Liver (tissue), 3 donors: ENCODE measurements at regions not wholly inside any gene's neighbourhood (a gene's known extent, or its start where the extent isn't known, plus 50 kb on each side); places are given as distances from the start of the nearest gene placed in this dataset.

Experiments used
- HNF4G ChIP-seq: IDR thresholded peaks from 2 replicates; pipeline ENCODE4 v1.6.1; 2016; ENCODE audit warnings: antibody characterized with exemption
- YY1 ChIP-seq: IDR thresholded peaks from 2 replicates; pipeline ENCODE4 v1.6.1; 2016; ENCODE audit warnings: antibody characterized with exemption, mild to moderate bottlenecking
- TF ChIP-seq, protein P1 (sequence below): fragments of 150-350 bp; IDR thresholded peaks from 2 replicates; pipeline ENCODE4 v1.5.1; 2017; ENCODE audit warnings: improper control_type of control experiment, low read depth, low read length; ENCODE audit not compliant: missing input control
- TF ChIP-seq, protein P2 (sequence below): IDR thresholded peaks from 2 replicates; pipeline ENCODE4 v1.6.1; 2016; ENCODE audit warnings: antibody characterized with exemption
- TF ChIP-seq, protein P3 (sequence below): IDR thresholded peaks from 2 replicates; pipeline ENCODE4 v1.6.1; 2016; ENCODE audit warnings: antibody characterized with exemption, mild to moderate bottlenecking
- donor health status: healthy.
- donor health status: healthy.

DNA sequence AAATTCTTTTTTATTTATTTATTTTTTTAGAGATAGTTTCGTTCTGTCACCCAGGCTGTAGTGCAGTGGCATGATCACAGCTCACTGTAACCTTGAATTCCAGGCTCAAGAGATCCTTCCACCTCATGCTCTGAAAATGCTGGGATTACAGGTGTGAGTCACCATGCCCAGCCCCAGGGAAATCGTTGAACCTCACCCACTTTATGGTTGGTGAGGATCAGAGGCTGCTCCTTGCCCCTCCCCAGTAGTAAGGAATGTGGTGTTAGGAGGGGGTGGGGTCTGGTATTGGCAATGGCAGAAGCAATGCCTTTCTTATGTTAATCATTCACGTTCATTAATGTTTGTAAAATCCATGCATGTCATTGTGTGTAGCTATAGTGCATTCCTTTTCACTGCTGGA lies 161.9 kb downstream of the SUCLG1 start:
- TF ChIP-seq, protein P1, sequence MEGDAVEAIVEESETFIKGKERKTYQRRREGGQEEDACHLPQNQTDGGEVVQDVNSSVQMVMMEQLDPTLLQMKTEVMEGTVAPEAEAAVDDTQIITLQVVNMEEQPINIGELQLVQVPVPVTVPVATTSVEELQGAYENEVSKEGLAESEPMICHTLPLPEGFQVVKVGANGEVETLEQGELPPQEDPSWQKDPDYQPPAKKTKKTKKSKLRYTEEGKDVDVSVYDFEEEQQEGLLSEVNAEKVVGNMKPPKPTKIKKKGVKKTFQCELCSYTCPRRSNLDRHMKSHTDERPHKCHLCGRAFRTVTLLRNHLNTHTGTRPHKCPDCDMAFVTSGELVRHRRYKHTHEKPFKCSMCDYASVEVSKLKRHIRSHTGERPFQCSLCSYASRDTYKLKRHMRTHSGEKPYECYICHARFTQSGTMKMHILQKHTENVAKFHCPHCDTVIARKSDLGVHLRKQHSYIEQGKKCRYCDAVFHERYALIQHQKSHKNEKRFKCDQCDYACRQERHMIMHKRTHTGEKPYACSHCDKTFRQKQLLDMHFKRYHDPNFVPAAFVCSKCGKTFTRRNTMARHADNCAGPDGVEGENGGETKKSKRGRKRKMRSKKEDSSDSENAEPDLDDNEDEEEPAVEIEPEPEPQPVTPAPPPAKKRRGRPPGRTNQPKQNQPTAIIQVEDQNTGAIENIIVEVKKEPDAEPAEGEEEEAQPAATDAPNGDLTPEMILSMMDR, result no peak
- TF ChIP-seq YY1 (no peak), HNF4G (no peak)
- TF ChIP-seq, protein P2, sequence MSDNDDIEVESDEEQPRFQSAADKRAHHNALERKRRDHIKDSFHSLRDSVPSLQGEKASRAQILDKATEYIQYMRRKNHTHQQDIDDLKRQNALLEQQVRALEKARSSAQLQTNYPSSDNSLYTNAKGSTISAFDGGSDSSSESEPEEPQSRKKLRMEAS, result no peak
- TF ChIP-seq, protein P3, sequence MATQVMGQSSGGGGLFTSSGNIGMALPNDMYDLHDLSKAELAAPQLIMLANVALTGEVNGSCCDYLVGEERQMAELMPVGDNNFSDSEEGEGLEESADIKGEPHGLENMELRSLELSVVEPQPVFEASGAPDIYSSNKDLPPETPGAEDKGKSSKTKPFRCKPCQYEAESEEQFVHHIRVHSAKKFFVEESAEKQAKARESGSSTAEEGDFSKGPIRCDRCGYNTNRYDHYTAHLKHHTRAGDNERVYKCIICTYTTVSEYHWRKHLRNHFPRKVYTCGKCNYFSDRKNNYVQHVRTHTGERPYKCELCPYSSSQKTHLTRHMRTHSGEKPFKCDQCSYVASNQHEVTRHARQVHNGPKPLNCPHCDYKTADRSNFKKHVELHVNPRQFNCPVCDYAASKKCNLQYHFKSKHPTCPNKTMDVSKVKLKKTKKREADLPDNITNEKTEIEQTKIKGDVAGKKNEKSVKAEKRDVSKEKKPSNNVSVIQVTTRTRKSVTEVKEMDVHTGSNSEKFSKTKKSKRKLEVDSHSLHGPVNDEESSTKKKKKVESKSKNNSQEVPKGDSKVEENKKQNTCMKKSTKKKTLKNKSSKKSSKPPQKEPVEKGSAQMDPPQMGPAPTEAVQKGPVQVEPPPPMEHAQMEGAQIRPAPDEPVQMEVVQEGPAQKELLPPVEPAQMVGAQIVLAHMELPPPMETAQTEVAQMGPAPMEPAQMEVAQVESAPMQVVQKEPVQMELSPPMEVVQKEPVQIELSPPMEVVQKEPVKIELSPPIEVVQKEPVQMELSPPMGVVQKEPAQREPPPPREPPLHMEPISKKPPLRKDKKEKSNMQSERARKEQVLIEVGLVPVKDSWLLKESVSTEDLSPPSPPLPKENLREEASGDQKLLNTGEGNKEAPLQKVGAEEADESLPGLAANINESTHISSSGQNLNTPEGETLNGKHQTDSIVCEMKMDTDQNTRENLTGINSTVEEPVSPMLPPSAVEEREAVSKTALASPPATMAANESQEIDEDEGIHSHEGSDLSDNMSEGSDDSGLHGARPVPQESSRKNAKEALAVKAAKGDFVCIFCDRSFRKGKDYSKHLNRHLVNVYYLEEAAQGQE, result no peak
